ENCODE measurements at regions not wholly inside any gene's neighbourhood (a gene's known extent, or its start where the extent isn't known, plus 50 kb on each side); places are given as distances from the start of the nearest gene placed in this dataset.

DNA sequence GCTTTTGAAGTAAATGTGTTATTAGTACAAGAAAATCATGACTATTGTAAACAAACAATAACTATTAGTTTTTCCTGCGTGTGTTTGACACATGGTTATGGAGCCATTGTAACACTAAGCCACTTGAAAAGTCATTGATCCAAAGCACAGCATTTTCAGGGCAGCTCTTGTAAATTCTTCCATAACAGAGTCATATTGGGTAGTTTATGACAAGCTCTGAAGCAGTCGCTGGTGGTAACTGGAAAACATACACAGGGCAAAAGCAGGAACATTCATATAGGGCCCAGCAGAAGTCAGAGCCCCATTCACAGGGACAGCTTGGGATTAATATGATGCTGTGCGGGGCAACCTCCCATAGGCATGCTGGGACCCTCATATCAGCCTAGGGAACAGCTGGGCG is 483.2 kb upstream of the PTBP2 start:
- H3K79me2 ChIP-seq (ENCODE audit: insufficient read depth, low read depth, low read length), result no peaks in the 10 kb centered on the region
- no peak overlapping the region for H2AFZ ChIP-seq (ENCODE audit: low read length)
- H3K4me3 ChIP-seq (ENCODE audit: low read depth, low read length, poor library complexity, severe bottlenecking), result no peak overlapping the region
- ChIA-PET CTCF (ENCODE audit: unreplicated experiment) (no interaction called here), POLR2A (no interaction called here)
- intact Hi-C loops (cut with micrococcal nuclease; ENCODE audit: unreplicated experiment), result no loop called here
- no peaks in the 10 kb centered on the region for H3K4me1 ChIP-seq (ENCODE audit: insufficient read depth, low read length, poor library complexity, severe bottlenecking)
- H3K27ac ChIP-seq (ENCODE audit: low read depth, low read length, poor library complexity, severe bottlenecking), result no peak overlapping the region
- H3K36me3 ChIP-seq (ENCODE audit: insufficient read depth, low read length), result no peaks in the 10 kb centered on the region
- no TSS peak for BruUV-seq (replicated peaks)
- H3K4me2 ChIP-seq (ENCODE audit: low read length), result no peak overlapping the region
- H4K20me1 ChIP-seq (ENCODE audit: insufficient read depth, low read length), result no peaks in the 10 kb centered on the region
- no peaks in the 10 kb centered on the region for H3K9me3 ChIP-seq (ENCODE audit: low read length)
- no peaks in the 10 kb centered on the region for H3K9me2 ChIP-seq (ENCODE audit: insufficient read depth, low read length)
- TF ChIP-seq EZH2phosphoT487 (IDR thresholded peaks at IDR 0.05; ENCODE audit: borderline replicate concordance, low read depth, low read length) (no peak), CTCF (conservative IDR thresholded peaks at IDR 0.05; ENCODE audit: low read length) (no peak)
- no peak for DNase-seq (ENCODE audit: low spot score)

- Histone ChIP-seq H3K4me1 (ENCODE audit: insufficient read depth, low read length, poor library complexity, severe bottlenecking) (no peaks in the 10 kb centered on the region), H3K4me3 (ENCODE audit: low read depth, low read length, poor library complexity, severe bottlenecking) (no peak overlapping the region), H3K9me2 (ENCODE audit: insufficient read depth, low read length) (no peaks in the 10 kb centered on the region), H2AFZ (ENCODE audit: low read length) (no peak overlapping the region), H3K4me2 (ENCODE audit: low read length) (no peak overlapping the region), H4K20me1 (ENCODE audit: insufficient read depth, low read length) (no peaks in the 10 kb centered on the region), H3K79me2 (ENCODE audit: insufficient read depth, low read depth, low read length) (no peaks in the 10 kb centered on the region), H3K9me3 (ENCODE audit: low read length) (no peaks in the 10 kb centered on the region), H3K36me3 (ENCODE audit: insufficient read depth, low read length) (no peaks in the 10 kb centered on the region), H3K27ac (ENCODE audit: low read depth, low read length, poor library complexity, severe bottlenecking) (no peak overlapping the region)
- BruUV-seq (replicated peaks), result no TSS peak
- intact Hi-C loops (cut with micrococcal nuclease; ENCODE audit: unreplicated experiment), result no loop called here
- no peak for DNase-seq (ENCODE audit: low spot score)
- ChIA-PET CTCF (ENCODE audit: unreplicated experiment) (no interaction called here), POLR2A (no interaction called here)
- TF ChIP-seq EZH2phosphoT487 (IDR thresholded peaks at IDR 0.05; ENCODE audit: borderline replicate concordance, low read depth, low read length) (no peak), CTCF (conservative IDR thresholded peaks at IDR 0.05; ENCODE audit: low read length) (no peak)
These were observed 481.1 kb upstream of the PTBP2 start for GRCh38 chr1:96240438-96240837.

DNA sequence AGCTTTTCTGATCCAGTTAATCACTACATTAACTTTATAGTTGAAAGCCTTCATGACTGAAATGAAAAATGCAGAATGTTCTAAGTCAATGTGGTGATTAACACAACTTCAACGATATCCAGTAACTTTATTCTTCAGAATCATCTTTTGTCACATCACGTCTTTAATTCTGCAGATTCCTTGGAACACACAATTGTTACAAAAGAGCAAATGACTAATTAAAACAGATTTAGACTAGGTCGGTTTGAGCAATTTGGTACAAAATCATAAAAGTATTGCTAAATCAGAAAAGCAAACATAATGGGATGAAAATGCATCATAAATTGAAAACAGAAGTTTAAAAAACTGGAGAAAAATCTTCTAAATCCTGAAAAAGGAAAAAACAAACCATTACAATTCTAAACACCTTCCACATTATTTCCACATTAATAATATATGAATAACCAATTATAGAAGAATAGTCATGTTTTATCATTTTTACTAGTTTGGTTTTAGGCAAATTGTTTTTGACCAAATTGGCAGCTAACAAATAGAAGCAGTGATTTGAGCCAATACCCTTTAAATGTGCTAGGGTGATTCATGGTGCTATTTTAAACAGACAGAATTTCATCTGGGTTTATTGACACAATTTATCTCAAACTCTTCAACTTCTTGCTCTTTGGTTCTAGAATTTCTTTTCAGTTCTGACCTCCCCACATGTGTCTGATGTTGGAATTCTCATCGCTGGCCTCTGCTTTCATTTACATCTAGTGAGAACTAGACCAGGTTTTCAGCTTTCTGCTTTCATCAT is 468.1 kb upstream of the PTBP2 start:
- Histone ChIP-seq H2AFZ (ENCODE audit: low read length) (no peak overlapping the region), H3K79me2 (ENCODE audit: insufficient read depth, low read depth, low read length) (no peaks in the 10 kb centered on the region), H3K9me3 (ENCODE audit: low read length) (no peaks in the 10 kb centered on the region), H3K36me3 (ENCODE audit: insufficient read depth, low read length) (no peaks in the 10 kb centered on the region), H3K27ac (ENCODE audit: low read depth, low read length, poor library complexity, severe bottlenecking) (no peak overlapping the region), H3K4me2 (ENCODE audit: low read length) (no peak overlapping the region), H3K9me2 (ENCODE audit: insufficient read depth, low read length) (no peaks in the 10 kb centered on the region), H4K20me1 (ENCODE audit: insufficient read depth, low read length) (no peaks in the 10 kb centered on the region), H3K4me1 (ENCODE audit: insufficient read depth, low read length, poor library complexity, severe bottlenecking) (no peaks in the 10 kb centered on the region), H3K4me3 (ENCODE audit: low read depth, low read length, poor library complexity, severe bottlenecking) (no peak overlapping the region)
- intact Hi-C loops (cut with micrococcal nuclease; ENCODE audit: unreplicated experiment), result no loop called here
- no TSS peak for BruUV-seq (replicated peaks)
- ChIA-PET CTCF (ENCODE audit: unreplicated experiment) (no interaction called here), POLR2A (no interaction called here)
- TF ChIP-seq CTCF (conservative IDR thresholded peaks at IDR 0.05; ENCODE audit: low read length) (no peak), EZH2phosphoT487 (IDR thresholded peaks at IDR 0.05; ENCODE audit: borderline replicate concordance, low read depth, low read length) (no peak)
- DNase-seq (ENCODE audit: low spot score), result no peak

Data from OCI-LY7 (cell line).